ENCODE measurements at regions not wholly inside any gene's neighbourhood (a gene's known extent, or its start where the extent isn't known, plus 50 kb on each side); places are given as distances from the start of the nearest gene placed in this dataset.

- Histone ChIP-seq H3K4me3 (ENCODE audit: low read depth, low read length) (no peak overlapping the region), H3K27me3 (ENCODE audit: control insufficient read depth, insufficient read depth, low read length) (no peaks in the 10 kb centered on the region), H3K36me3 (ENCODE audit: control insufficient read depth, insufficient read depth, low read length) (no peaks in the 10 kb centered on the region)
- POLR2A ChIA-PET, result no interaction called here
- CTCF ChIA-PET, result no interaction called here
- no peak for DNase-seq (ENCODE audit: low read depth)
- TF ChIP-seq CTCF (IDR thresholded peaks at IDR 0.05; ENCODE audit: insufficient read depth, low read depth, low read length), result no peak
Measured at GRCh38 chr16:6576113-6576512, 756.5 kb upstream of the RBFOX1 start.

GRCh38 chr16:6574146-6574545, 758.5 kb upstream of the RBFOX1 start:
- TF ChIP-seq CTCF (IDR thresholded peaks at IDR 0.05; ENCODE audit: insufficient read depth, low read depth, low read length), result no peak
- POLR2A ChIA-PET, result no interaction called here
- no peak for DNase-seq (ENCODE audit: low read depth)
- CTCF ChIA-PET, result no interaction called here
- H3K27me3 ChIP-seq (ENCODE audit: control insufficient read depth, insufficient read depth, low read length), result no peaks in the 10 kb centered on the region
- no peaks in the 10 kb centered on the region for H3K36me3 ChIP-seq (ENCODE audit: control insufficient read depth, insufficient read depth, low read length)
- no peak overlapping the region for H3K4me3 ChIP-seq (ENCODE audit: low read depth, low read length)

- no peak for DNase-seq (ENCODE audit: low read depth)
- ChIA-PET CTCF (no interaction called here), POLR2A (no interaction called here)
- TF ChIP-seq CTCF (IDR thresholded peaks at IDR 0.05; ENCODE audit: insufficient read depth, low read depth, low read length), result no peak
- Histone ChIP-seq H3K27me3 (ENCODE audit: control insufficient read depth, insufficient read depth, low read length) (no peaks in the 10 kb centered on the region), H3K36me3 (ENCODE audit: control insufficient read depth, insufficient read depth, low read length) (no peaks in the 10 kb centered on the region), H3K4me3 (ENCODE audit: low read depth, low read length) (no peak overlapping the region)
Measured at GRCh38 chr16:6573577-6573976, 759.1 kb upstream of the RBFOX1 start.

- ChIA-PET POLR2A (no interaction called here), CTCF (no interaction called here)
- DNase-seq (ENCODE audit: low read depth), result no peak
- no peak for TF ChIP-seq CTCF (IDR thresholded peaks at IDR 0.05; ENCODE audit: insufficient read depth, low read depth, low read length)
- no peaks in the 10 kb centered on the region for H3K27me3 ChIP-seq (ENCODE audit: control insufficient read depth, insufficient read depth, low read length)
- no peaks in the 10 kb centered on the region for H3K36me3 ChIP-seq (ENCODE audit: control insufficient read depth, insufficient read depth, low read length)
- no peak overlapping the region for H3K4me3 ChIP-seq (ENCODE audit: low read depth, low read length)
Measured at GRCh38 chr16:6571044-6571443, 761.6 kb upstream of the RBFOX1 start.

GRCh38 chr16:6570530-6570929, 762.1 kb upstream of the RBFOX1 start:
- H3K36me3 ChIP-seq (ENCODE audit: control insufficient read depth, insufficient read depth, low read length), result no peaks in the 10 kb centered on the region
- no peaks in the 10 kb centered on the region for H3K27me3 ChIP-seq (ENCODE audit: control insufficient read depth, insufficient read depth, low read length)
- ChIA-PET CTCF (no interaction called here), POLR2A (no interaction called here)
- TF ChIP-seq CTCF (IDR thresholded peaks at IDR 0.05; ENCODE audit: insufficient read depth, low read depth, low read length), result no peak
- H3K4me3 ChIP-seq (ENCODE audit: low read depth, low read length), result no peak overlapping the region
- no peak for DNase-seq (ENCODE audit: low read depth)
